GM12892 (cell line): ENCODE measurements at regions not wholly inside any gene's neighbourhood (a gene's known extent, or its start where the extent isn't known, plus 50 kb on each side); places are given as distances from the start of the nearest gene placed in this dataset.

Experiments
- POLR2A ChIP-seq: IDR thresholded peaks from 2 replicates; pipeline ENCODE4 v1.6.1; 2011; ENCODE audit warnings: low read depth, low read length, control low read depth
- POLR2AphosphoS5 ChIP-seq: IDR thresholded peaks from 2 replicates; pipeline ENCODE4 v1.6.1; 2011; ENCODE audit warnings: low read depth, low read length, control low read depth

GRCh38 chr10:128817636-128818035, 649.4 kb upstream of the MGMT start:
- TF ChIP-seq POLR2A (no peak), POLR2AphosphoS5 (no peak)
